Endothelial cell of umbilical vein (primary cell): ENCODE measurements at regions not wholly inside any gene's neighbourhood (a gene's known extent, or its start where the extent isn't known, plus 50 kb on each side); places are given as distances from the start of the nearest gene placed in this dataset.

Experiments
- CTCF ChIP-seq, 2 donors: IDR thresholded peaks; 1 replicate in 1 of 2; 2 replicates in 1 of 2; pipeline ENCODE4 v1.5.1; 2011; ENCODE audit warnings: low read length in 2 of 2, mild to moderate bottlenecking in 2 of 2, moderate library complexity in 2 of 2, control low read depth in 1 of 2, inconsistent platforms in 1 of 2, low read depth in 1 of 2; ENCODE audit not compliant: insufficient read depth in 1 of 2; ENCODE audit errors: extremely low read depth in 1 of 2
- EZH2 ChIP-seq: IDR thresholded peaks from 2 replicates; pipeline ENCODE4 v1.6.1; 2012; ENCODE audit warnings: borderline replicate concordance, low read depth, mild to moderate bottlenecking, moderate library complexity, low read length, inconsistent platforms; ENCODE audit not compliant: severe bottlenecking
- GATA2 ChIP-seq: IDR thresholded peaks from 2 replicates; pipeline ENCODE4 v1.7.0; 2011; ENCODE audit warnings: low read depth, mild to moderate bottlenecking, moderate library complexity, mixed read lengths, low read length; ENCODE audit not compliant: insufficient read length, insufficient read depth
- JUN ChIP-seq: IDR thresholded peaks from 2 replicates; pipeline ENCODE4 v1.6.1; 2011; ENCODE audit warnings: borderline replicate concordance, low read depth; ENCODE audit not compliant: insufficient read length, insufficient read depth
- MYC ChIP-seq: IDR thresholded peaks from one replicate; pipeline ENCODE4 v1.6.1; 2011; ENCODE audit warnings: mild to moderate bottlenecking, low read depth, low read length
- POLR2A ChIP-seq: IDR thresholded peaks from 2 replicates; pipeline ENCODE4 v1.6.1; 2012; ENCODE audit warnings: low read depth, mild to moderate bottlenecking, control low read depth, low read length
- POLR2AphosphoS5 ChIP-seq: IDR thresholded peaks from 2 replicates; pipeline ENCODE4 v1.6.1; 2012; ENCODE audit warnings: low read depth, mild to moderate bottlenecking, control low read depth, low read length, moderate library complexity; ENCODE audit not compliant: insufficient read depth

DNA sequence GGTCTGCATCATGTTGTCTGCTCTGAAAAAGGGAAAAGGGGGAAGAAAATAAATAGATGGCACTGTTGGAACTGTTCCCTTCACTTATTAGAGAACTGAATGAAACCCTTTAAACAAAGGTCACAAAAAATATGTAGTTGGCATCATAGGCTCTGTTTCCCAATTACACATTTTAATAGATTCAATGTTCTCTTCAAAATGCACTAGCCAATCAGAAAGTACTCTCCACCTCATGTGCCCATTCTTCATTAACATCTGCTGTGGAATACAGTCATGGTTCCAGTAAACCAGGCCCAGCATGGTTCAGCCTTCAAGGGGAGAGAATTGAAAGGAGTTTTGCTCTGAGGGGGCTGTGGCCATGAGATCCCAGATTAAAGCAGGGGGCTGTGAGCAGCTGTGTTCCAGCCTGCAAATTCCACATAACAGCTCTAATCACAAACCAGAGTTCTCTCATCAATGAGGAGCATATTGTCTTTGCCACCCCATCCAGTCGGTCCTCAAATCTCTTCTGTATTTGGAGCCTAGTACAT, 165.9 kb upstream of the CREB1 start:
- TF ChIP-seq POLR2AphosphoS5, result no peak
- no peak for TF ChIP-seq CTCF (IDR thresholded peaks at IDR 0.05; ENCODE audit: extremely low read depth in 1 of 2, insufficient read depth in 1 of 2, low read depth in 1 of 2, low read length in 2 of 2)
- no peak for TF ChIP-seq EZH2
- no peak for TF ChIP-seq POLR2A
- TF ChIP-seq MYC, result no peak
- TF ChIP-seq GATA2, result no peak
- TF ChIP-seq JUN, result no peak
